NB4 (cell line): ENCODE measurements at regions not wholly inside any gene's neighbourhood (a gene's known extent, or its start where the extent isn't known, plus 50 kb on each side); places are given as distances from the start of the nearest gene placed in this dataset.
"Not testable (repeated sequence)": the region's sequence is repeated elsewhere in the genome, so short reads cannot be mapped to it uniquely, and the experiment has no call there.

ENCODE experiments used
- DNase-seq: peaks from one replicate; pipeline ENCODE4 v3.0.0; 2010; ENCODE audit warnings: low read depth
- H3K4me3 ChIP-seq: one replicate; pipeline ENCODE4 v1.5.1; 2011; ENCODE audit warnings: mild to moderate bottlenecking, low read depth, low read length, moderate library complexity
- MYC ChIP-seq: IDR thresholded peaks from 2 replicates; pipeline ENCODE4 v1.6.1; 2011; ENCODE audit warnings: low read depth, low read length
- POLR2A ChIP-seq: IDR thresholded peaks from 2 replicates; pipeline ENCODE4 v1.6.1; 2011; ENCODE audit warnings: mild to moderate bottlenecking; ENCODE audit not compliant: insufficient read length; ENCODE audit errors: extremely low read depth
- TF ChIP-seq, protein P1 (sequence below): IDR thresholded peaks from one replicate; pipeline ENCODE4 v1.5.1; 2012; ENCODE audit warnings: low read depth, low read length
- TF ChIP-seq, protein P2 (sequence below): IDR thresholded peaks from 2 replicates; pipeline ENCODE4 v1.6.1; 2011; ENCODE audit warnings: low read depth, low read length

DNA sequence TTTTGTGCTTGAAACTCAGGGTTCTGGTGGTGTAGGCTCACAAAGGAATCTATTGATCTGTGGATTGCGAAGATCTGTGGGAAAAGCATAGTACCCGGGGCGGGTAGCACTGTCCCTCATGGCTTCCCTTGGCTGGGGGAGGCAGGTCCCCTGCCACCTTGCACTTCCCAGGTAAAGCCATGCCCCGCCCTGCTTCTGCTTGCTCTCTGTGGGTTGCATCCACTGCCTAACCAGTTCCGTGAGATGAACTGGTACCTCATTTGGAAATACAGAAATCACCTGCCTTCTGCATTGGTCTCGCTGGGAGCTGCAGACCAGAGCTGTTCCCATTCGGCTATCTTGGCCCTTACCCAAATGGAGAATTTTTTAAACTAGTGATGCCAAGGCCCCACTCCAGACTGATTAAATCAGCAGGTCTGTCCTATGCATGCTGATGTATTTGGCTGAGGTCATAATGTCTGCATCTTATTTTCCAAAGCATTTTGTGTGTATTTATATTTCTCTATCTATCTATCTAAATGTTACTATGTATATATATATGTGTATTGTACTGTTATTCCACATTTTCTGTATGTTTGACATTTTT lies 65.5 kb upstream of the SLC7A14 start:
- TF ChIP-seq, protein P1, sequence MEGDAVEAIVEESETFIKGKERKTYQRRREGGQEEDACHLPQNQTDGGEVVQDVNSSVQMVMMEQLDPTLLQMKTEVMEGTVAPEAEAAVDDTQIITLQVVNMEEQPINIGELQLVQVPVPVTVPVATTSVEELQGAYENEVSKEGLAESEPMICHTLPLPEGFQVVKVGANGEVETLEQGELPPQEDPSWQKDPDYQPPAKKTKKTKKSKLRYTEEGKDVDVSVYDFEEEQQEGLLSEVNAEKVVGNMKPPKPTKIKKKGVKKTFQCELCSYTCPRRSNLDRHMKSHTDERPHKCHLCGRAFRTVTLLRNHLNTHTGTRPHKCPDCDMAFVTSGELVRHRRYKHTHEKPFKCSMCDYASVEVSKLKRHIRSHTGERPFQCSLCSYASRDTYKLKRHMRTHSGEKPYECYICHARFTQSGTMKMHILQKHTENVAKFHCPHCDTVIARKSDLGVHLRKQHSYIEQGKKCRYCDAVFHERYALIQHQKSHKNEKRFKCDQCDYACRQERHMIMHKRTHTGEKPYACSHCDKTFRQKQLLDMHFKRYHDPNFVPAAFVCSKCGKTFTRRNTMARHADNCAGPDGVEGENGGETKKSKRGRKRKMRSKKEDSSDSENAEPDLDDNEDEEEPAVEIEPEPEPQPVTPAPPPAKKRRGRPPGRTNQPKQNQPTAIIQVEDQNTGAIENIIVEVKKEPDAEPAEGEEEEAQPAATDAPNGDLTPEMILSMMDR: no peak
- TF ChIP-seq POLR2A (no peak), MYC (no peak)
- TF ChIP-seq, protein P2, sequence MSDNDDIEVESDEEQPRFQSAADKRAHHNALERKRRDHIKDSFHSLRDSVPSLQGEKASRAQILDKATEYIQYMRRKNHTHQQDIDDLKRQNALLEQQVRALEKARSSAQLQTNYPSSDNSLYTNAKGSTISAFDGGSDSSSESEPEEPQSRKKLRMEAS: no peak
- DNase-seq: no peak
- H3K4me3 ChIP-seq: no peak overlapping the region

DNA sequence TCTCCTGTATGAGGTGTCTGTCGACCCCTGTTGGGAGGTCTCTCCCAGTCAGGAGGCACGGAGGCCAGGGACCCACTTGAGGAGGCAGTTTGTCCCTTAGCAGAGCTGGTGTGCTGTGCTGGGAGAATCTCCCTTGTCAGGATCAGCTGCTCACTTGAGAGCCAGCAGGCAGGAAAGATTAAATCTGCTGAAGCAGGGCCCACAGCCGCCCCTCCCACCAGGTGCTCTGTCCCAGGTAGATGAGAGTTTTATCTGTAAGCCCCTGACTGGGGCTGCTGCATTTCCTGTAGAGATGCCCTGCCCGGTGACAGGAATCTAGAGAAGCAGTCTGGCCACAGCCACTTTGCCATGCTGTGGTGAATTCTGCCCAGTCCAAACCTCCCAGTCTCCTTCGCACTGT lies 64.7 kb upstream of the SLC7A14 start:
- not testable (repeated sequence) for DNase-seq, H3K4me3 ChIP-seq

DNA sequence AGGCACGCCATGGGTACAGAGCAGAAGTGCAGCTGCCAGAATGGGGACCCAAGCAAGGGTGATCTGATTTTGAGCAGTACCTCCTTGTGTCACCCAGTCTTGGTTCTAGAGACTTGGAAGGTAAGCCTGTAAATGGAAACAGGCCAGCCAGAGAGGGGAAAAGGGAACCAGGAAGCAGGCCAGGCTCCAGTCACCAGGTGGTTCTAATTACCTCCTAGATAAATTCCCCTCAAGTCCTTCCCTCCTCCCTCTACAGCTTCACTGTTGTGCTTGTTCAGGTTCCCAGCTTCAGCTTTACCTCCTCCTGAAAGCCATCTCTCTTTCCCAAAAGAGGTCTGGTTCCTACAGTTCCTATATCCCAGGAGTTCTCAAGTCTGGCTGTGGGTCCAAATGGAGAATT lies 58.8 kb upstream of the SLC7A14 start:
- DNase-seq: no peak
- H3K4me3 ChIP-seq: no peak overlapping the region
- TF ChIP-seq, protein P1: no peak
- TF ChIP-seq, protein P2: no peak
- TF ChIP-seq MYC (no peak), POLR2A (no peak)

DNA sequence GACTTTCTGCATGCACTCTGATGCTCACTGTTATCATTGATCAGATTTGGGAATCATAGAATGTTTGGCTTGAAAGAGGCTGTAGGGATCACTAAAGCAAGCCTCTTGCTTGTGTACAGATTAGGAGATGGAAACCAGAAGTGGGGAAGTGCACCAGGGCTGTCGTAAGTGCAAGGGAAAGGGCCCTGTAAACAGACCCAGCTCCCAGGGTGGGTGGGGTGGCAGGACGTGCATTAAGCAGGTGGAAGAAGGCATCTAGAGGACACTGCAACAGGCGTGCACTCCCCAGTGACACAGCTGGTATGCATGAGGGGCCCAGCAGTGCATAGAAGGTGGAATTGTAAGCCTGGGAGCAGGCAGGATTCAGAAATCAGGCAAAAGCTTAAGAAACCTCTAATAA lies 58.0 kb upstream of the SLC7A14 start:
- no peak overlapping the region for H3K4me3 ChIP-seq
- TF ChIP-seq, protein P2: no peak
- TF ChIP-seq, protein P1: no peak
- TF ChIP-seq MYC (no peak), POLR2A (no peak)
- DNase-seq: no peak

DNA sequence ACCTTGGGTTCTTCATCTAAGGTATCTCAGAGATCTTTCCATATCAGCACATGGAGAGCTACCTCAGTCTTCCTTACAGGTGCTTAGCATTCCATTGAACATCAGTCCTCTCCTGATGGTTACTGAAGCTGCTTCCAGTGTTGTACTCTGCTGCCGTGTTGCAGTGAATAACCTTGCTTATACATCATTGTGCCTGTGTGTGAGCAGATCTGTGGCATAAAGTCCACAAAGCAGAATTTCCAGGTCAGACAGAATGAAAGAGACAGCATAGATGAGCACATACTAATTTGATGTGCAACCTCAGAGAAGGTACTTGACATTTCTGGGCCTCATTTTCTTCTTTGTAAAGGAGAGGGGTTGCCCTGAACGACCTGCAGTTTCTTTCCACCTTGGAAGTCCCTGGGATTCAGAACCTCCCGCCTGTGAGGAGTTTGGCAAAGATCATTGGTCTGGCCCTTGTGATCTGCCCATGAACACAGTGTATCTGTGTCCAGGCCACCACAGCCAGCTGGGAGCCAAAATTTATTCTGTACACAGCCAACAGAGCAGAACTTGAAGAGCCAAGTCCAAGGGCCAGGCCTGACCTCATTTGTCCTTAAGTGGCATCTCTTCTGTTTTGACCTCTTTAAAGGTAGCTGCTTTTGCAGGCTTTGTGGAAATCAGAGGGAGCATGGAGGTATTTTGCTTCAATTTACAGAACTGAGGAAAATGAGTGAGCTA lies 57.2 kb upstream of the SLC7A14 start:
- DNase-seq: no peak
- H3K4me3 ChIP-seq: no peak overlapping the region
- TF ChIP-seq MYC (no peak), POLR2A (no peak)
- TF ChIP-seq, protein P1: no peak
- TF ChIP-seq, protein P2: no peak

DNA sequence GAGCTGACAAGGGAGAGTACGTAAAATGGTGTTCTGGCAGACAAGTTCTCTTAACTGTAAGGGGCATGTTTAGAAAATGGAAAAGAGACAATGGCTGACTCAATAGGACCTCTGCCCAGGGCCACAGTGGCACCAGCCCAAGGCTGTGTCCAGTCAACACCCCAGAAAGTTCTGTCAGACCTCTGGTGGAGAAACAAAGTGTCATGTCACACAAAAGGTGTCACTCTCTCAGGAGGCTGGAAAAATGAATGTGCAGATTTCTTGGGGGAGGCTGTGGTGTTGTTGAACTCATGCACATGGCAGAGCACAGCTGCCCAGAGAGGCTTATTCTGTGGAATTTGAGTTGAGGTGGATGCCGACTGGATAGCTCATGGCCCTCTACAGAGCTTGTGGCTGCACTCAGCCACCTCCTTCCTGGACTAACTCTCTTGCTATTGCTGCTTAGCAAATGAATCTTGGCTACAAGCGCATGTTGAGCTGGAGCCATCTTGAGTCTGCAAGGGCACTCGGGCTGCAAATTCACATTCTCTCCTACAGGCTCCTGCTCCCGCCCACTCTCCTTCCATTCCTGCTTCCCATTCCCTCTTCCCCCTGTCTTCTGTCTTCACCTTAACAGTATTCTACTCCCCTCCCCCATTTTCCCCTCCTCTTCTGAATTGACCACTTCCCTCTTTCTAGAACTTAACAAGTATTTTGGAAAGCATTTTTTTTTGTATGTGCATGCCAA lies 55.8 kb upstream of the SLC7A14 start:
- peak; percentile 4 for DNase-seq
- no peak for TF ChIP-seq POLR2A
- TF ChIP-seq, protein P1: no peak
- TF ChIP-seq, protein P2: no peak
- TF ChIP-seq MYC: no peak

More for the DNA sequence above, 55.8 kb upstream of the SLC7A14 start:
- no peak overlapping the region for H3K4me3 ChIP-seq
